WERI-Rb-1 (cell line): ENCODE measurements at regions not wholly inside any gene's neighbourhood (a gene's known extent, or its start where the extent isn't known, plus 50 kb on each side); places are given as distances from the start of the nearest gene placed in this dataset.

ENCODE experiments used
- DNase-seq: peaks from one replicate; pipeline ENCODE4 v3.0.0-alpha.2; 2020
- H3K27ac ChIP-seq: fragments of 250-450 bp; sonication (Bioruptor Pico); 2 replicates; pipeline ENCODE4 v1.5.1; 2020; ENCODE audit warnings: mild to moderate bottlenecking, moderate library complexity
- H3K27me3 ChIP-seq: fragments of 250-450 bp; sonication (Bioruptor Pico); 2 replicates; pipeline ENCODE4 v1.5.1; 2021; ENCODE audit warnings: mild to moderate bottlenecking, low read depth, moderate library complexity; ENCODE audit not compliant: insufficient read depth, severe bottlenecking
- H3K36me3 ChIP-seq: fragments of 250-450 bp; sonication (Bioruptor Pico); 2 replicates; pipeline ENCODE4 v1.5.1; 2020; ENCODE audit warnings: mild to moderate bottlenecking, moderate library complexity
- H3K4me3 ChIP-seq: 2 replicates; pipeline ENCODE4 v1.5.1; 2011; ENCODE audit warnings: low read depth, mild to moderate bottlenecking, control low read depth, low read length
- H3K9me3 ChIP-seq: fragments of 250-450 bp; sonication (Bioruptor Pico); 2 replicates; pipeline ENCODE4 v1.5.1; 2021; ENCODE audit warnings: mild to moderate bottlenecking, moderate library complexity; ENCODE audit not compliant: severe bottlenecking
- CTCF ChIP-seq: IDR thresholded peaks from 2 replicates; pipeline ENCODE4 v1.5.1; 2011; ENCODE audit warnings: low read depth, mild to moderate bottlenecking, control low read depth, inconsistent platforms, low read length

GRCh38 chr3:43161684-43162229 is 55.9 kb upstream of the POMGNT2 start:
- DNase-seq = no peak

DNA sequence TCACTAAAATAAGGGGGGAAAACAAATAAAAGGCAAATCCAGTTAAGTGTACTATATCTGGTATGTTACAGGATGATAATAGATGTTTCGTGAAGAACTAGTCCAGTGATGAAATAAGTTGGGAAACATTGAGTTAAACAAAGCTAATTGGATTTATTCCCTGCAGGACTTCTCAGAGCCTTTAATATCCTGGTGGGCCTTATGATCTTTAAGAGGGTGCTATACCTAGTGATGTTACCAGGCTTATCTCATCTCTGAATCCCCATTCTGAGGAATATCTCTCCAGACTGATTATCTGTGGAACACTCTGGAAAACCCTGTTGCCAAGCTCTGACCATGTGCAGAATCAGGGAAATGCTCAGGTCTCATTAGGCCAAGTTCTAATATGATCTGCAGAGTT is 54.8 kb upstream of the POMGNT2 start:
- TF ChIP-seq CTCF = no peak
- no peak overlapping the region for H3K27ac ChIP-seq
- no peaks in the 10 kb centered on the region for H3K36me3 ChIP-seq
- DNase-seq = no peak
- H3K9me3 ChIP-seq = no peaks in the 10 kb centered on the region
- H3K4me3 ChIP-seq = no peak overlapping the region
- H3K27me3 ChIP-seq = no peaks in the 10 kb centered on the region

More at GRCh38 chr3:43161684-43162229, 55.9 kb upstream of the POMGNT2 start:
- peaks cover 4% of the 10 kb centered on the region for H3K9me3 ChIP-seq
- H3K27me3 ChIP-seq = no peaks in the 10 kb centered on the region
- no peak overlapping the region for H3K4me3 ChIP-seq
- no peak overlapping the region for H3K27ac ChIP-seq
- TF ChIP-seq CTCF = no peak
- no peaks in the 10 kb centered on the region for H3K36me3 ChIP-seq

DNA sequence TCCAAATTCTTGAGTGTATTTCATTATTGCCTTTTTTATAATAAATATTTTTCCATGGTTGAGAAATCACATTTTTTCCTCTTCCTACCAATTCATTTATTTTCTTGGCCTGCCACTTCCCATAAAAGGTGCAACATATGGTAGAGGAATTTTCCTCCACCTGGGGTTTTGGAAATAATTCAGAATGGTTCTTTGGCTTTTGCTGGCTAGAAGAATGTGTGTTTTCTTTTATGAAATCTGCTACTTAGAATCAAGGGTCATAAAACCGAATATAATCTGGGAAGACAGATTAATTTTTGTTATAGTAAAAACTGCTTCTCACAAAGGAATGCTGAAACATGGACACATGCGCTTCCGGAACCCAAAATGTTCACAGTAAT is 54.0 kb upstream of the POMGNT2 start:
- TF ChIP-seq CTCF = no peak

GRCh38 chr3:43159131-43159875 is 53.4 kb upstream of the POMGNT2 start:
- Histone ChIP-seq H3K9me3 (no peaks in the 10 kb centered on the region), H3K36me3 (no peaks in the 10 kb centered on the region), H3K27me3 (no peaks in the 10 kb centered on the region), H3K4me3 (no peak overlapping the region), H3K27ac (no peak overlapping the region)
- no peak for DNase-seq
- no peak for TF ChIP-seq CTCF

More for the DNA sequence above, 54.0 kb upstream of the POMGNT2 start:
- Histone ChIP-seq H3K4me3 (no peak overlapping the region), H3K27ac (no peak overlapping the region), H3K27me3 (no peaks in the 10 kb centered on the region), H3K36me3 (no peaks in the 10 kb centered on the region), H3K9me3 (no peaks in the 10 kb centered on the region)
- DNase-seq = no peak

- DNase-seq = no peak
- no peaks in the 10 kb centered on the region for H3K36me3 ChIP-seq
- no peaks in the 10 kb centered on the region for H3K9me3 ChIP-seq
- no peak overlapping the region for H3K4me3 ChIP-seq
- H3K27ac ChIP-seq = no peak overlapping the region
- TF ChIP-seq CTCF = no peak
- no peaks in the 10 kb centered on the region for H3K27me3 ChIP-seq
These were observed 51.1 kb upstream of the POMGNT2 start for GRCh38 chr3:43156812-43157455.
